SK-N-MC (cell line): ENCODE measurements at regions not wholly inside any gene's neighbourhood (a gene's known extent, or its start where the extent isn't known, plus 50 kb on each side); places are given as distances from the start of the nearest gene placed in this dataset.

Experiments used
- EZH2 ChIP-seq: fragments of 200-600 bp; sonication (generic); IDR thresholded peaks from one replicate; pipeline ENCODE4 v1.6.1; 2017; ENCODE audit warnings: antibody characterized with exemption
- FOXP2 ChIP-seq: optimal IDR thresholded peaks from 2 replicates; pipeline ENCODE3; 2011; ENCODE audit warnings: mild to moderate bottlenecking, moderate library complexity; ENCODE audit not compliant: insufficient read depth; ENCODE audit errors: extremely low read length, control extremely low read depth
- POLR2AphosphoS5 ChIP-seq: IDR thresholded peaks from 2 replicates; pipeline ENCODE4 v1.6.1; 2012; ENCODE audit warnings: mild to moderate bottlenecking, low read depth, low read length, borderline replicate concordance

DNA sequence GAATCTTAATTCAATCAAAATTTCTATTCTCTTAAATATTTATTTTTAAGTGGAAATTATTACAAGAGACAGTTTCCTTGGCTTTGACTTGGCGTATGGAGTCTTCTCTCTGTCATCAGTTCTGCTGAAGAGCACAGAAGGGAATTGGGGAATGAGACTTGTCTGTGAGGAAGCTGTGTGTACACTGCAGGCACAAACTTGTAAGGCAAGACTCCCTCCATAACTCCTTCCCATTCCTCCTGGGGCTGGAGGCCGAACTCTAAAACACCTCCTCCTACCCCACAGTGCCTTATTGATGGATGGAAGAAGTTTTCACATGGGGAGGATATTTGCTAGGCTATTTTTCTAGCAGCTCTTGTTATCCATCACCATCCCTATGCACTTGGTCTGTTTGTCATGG, 187.4 kb upstream of the ELL2 start:
- TF ChIP-seq EZH2 (no peak), POLR2AphosphoS5 (no peak), FOXP2 (no peak)
